Stomach (tissue), 8 donors: ENCODE measurements at regions not wholly inside any gene's neighbourhood (a gene's known extent, or its start where the extent isn't known, plus 50 kb on each side); places are given as distances from the start of the nearest gene placed in this dataset.
A peak's percentile ranks its signal among the peaks of the same experiment; 100 is the strongest.

ENCODE experiments used
- DNase-seq, 2 donors: peaks; one replicate each; pipeline versions ENCODE4 v3.0.0 to v3.0.0-alpha.2; 2013 to 2019
- H3K27ac ChIP-seq, 5 donors: fragments of 200-600 bp in 4 of 5; sonication (generic) in 4 of 5; one replicate each; pipeline ENCODE4 v1.5.1; 2013 to 2019; ENCODE audit warnings: mild to moderate bottlenecking in 1 of 5, moderate library complexity in 1 of 5
- H3K27me3 ChIP-seq, 3 donors: fragments of 200-600 bp; sonication (generic); one replicate each; pipeline ENCODE4 v1.5.1; 2017 to 2019; ENCODE audit warnings: mixed run types in 1 of 3
- H3K36me3 ChIP-seq, 4 donors: fragments of 200-600 bp; sonication (generic); 1 replicate in 3 of 4; 2 replicates in 1 of 4; pipeline ENCODE4 v1.5.1; 2016 to 2019
- H3K4me1 ChIP-seq, 4 donors: fragments of 200-600 bp; sonication (generic); one replicate each; pipeline ENCODE4 v1.5.1; 2016 to 2019
- H3K4me3 ChIP-seq, 4 donors: fragments of 200-600 bp; sonication (generic) in 3 of 4; one replicate each; pipeline ENCODE4 v1.5.1; 2016 to 2019; ENCODE audit warnings: mild to moderate bottlenecking in 1 of 4
- H3K9me3 ChIP-seq, 4 donors: fragments of 200-600 bp; sonication (generic); one replicate each; pipeline ENCODE4 v1.5.1; 2016 to 2019
- CTCF ChIP-seq, 7 experiments: fragments of 450-650 bp in 4 of 7; fragments of 200-600 bp in 3 of 7; sonication (generic) in 3 of 7; IDR thresholded peaks; one replicate each; pipeline ENCODE4 v1.5.1; 2016 to 2019; ENCODE audit warnings: antibody characterized with exemption in 7 of 7, control low read depth in 2 of 7, mild to moderate bottlenecking in 1 of 7
- EP300 ChIP-seq: sonication (generic); formaldehyde crosslinking; IDR thresholded peaks from one replicate; pipeline ENCODE4 v1.6.1; 2017; ENCODE audit warnings: antibody characterized with exemption
- POLR2A ChIP-seq, 4 donors: fragments of 450-650 bp; IDR thresholded peaks; one replicate each; pipeline ENCODE4 v1.6.1; 2016; ENCODE audit warnings: antibody characterized with exemption in 4 of 4, control low read depth in 2 of 4, mild to moderate bottlenecking in 1 of 4, moderate library complexity in 1 of 4
- POLR2AphosphoS5 ChIP-seq, 3 donors: sonication (generic); formaldehyde crosslinking; IDR thresholded peaks; one replicate each; pipeline ENCODE4 v1.6.1; 2016; ENCODE audit warnings: antibody characterized with exemption in 3 of 3
- WGBS, 5 donors: extraction: QIAGEN DNeasy Blood & Tissue Kit in 3 of 5; methylation state at CpG; one replicate each; pipeline versions ENCODE4 v1.1.5 to v1.1.7; 2013 to 2018; 5-methylcytosine and 5-hydroxymethylcytosine counted together
- intact Hi-C: fragments of 100-400 bp; cut with DNase I; formaldehyde crosslinking; loops from one replicate; pipeline ENCODE4 v1.15.1; 2023; ENCODE audit warnings: low total_unique reads
- donor health status: healthy with polysubstance abuse.
- donor health status: Bipolar disorder and iron deficiency.
- donor health status: healthy.

DNA sequence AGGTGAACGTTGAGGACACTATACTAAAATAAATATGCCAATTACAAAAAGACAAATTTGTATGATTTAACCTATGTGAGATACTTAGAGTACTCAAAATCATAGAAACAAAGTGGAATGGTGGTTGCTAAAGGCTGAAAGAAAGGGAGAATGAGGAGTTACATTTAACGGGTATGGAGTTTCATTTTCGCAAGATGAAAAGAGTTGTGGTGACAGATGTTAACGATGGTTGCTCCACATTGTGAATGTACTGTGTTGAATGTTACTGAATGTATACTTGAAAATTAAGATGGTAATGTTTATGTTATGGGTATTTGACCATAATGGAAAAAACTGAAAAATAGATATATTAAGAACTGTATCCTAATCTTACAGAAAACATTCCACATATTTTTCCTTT lies 51.3 kb upstream of the MOCS2 start:
- intact Hi-C loops: no loop called here
- peaks cover 0 to 19% (median 5%) of the 10 kb centered on the region in 4 donors for H3K4me1 ChIP-seq
- H3K4me3 ChIP-seq: no peak overlapping the region
- TF ChIP-seq POLR2A (IDR thresholded peaks at IDR 0.05) (no peak), POLR2AphosphoS5 (IDR thresholded peaks at IDR 0.05) (no peak), EP300 (no peak), CTCF (IDR thresholded peaks at IDR 0.05) (no peak)
- no peaks in the 10 kb centered on the region for H3K36me3 ChIP-seq
- WGBS, 5 donors: 64 to 79% (median 71%) methylated on average over 4 of the region's 4 CpGs
- no peak for DNase-seq
- H3K27ac ChIP-seq: no peak overlapping the region
- no peaks in the 10 kb centered on the region for H3K27me3 ChIP-seq
- no peaks in the 10 kb centered on the region for H3K9me3 ChIP-seq

GRCh38 chr5:53161876-53162275 lies 52.3 kb upstream of the MOCS2 start:
- intact Hi-C loops: no loop called here
- TF ChIP-seq CTCF (IDR thresholded peaks at IDR 0.05) (no peak), EP300 (no peak), POLR2AphosphoS5 (IDR thresholded peaks at IDR 0.05) (no peak), POLR2A (IDR thresholded peaks at IDR 0.05) (no peak)
- peaks cover 0 to 28% (median 10%) of the 10 kb centered on the region in 4 donors for H3K4me1 ChIP-seq
- no peaks in the 10 kb centered on the region for H3K36me3 ChIP-seq
- no peak for DNase-seq
- no peak overlapping the region for H3K27ac ChIP-seq
- WGBS, 5 donors: 67 to 85% (median 76%) methylated on average over 2 of the region's 2 CpGs
- H3K4me3 ChIP-seq: no peak overlapping the region
- H3K27me3 ChIP-seq: no peaks in the 10 kb centered on the region
- no peaks in the 10 kb centered on the region for H3K9me3 ChIP-seq

DNA sequence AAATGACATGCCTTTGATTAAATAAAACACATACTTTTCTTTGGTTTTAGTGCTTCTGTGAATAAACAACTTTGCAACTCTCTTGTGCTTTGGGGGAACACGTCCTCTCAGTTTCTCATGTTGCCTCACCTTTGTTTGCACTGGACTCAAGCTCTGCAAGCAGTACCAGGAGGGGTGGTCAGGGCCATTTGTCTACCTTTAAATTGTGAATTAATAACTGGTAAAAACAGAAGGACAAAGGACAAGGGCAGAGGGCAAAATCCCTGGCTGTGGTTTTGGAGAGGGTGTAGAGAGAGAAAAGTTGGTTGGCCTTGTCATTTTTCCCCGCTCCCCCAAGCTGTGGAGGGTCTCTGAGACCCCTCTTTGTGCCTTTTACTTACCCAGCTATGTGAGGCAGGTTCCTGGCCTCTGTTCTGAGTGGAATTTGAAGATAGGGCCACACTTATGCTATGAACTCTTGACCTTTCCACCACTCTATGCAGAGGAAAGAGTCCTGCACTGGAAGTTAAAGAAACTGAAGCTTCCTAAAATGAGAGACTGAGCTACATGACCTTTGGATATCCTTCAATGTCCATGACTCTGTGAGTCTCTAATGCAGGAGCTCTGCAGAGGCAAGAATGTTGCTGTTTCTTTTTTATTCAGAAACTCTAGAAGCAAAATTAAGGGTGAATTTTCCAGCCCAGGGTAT lies 55.1 kb upstream of the MOCS2 start:
- no peak overlapping the region for H3K27ac ChIP-seq
- no peaks in the 10 kb centered on the region for H3K27me3 ChIP-seq
- H3K4me3 ChIP-seq: no peak overlapping the region
- no peaks in the 10 kb centered on the region for H3K36me3 ChIP-seq
- DNase-seq: peak in 1 of 2 donors; percentile 33
- intact Hi-C loops: no loop called here
- H3K9me3 ChIP-seq: no peaks in the 10 kb centered on the region
- peaks cover 0 to 54% (median 20%) of the 10 kb centered on the region in 4 donors for H3K4me1 ChIP-seq
- no peak for TF ChIP-seq POLR2A (IDR thresholded peaks at IDR 0.05)
- TF ChIP-seq POLR2AphosphoS5 (IDR thresholded peaks at IDR 0.05): no peak
- TF ChIP-seq EP300: no peak
- no peak for TF ChIP-seq CTCF (IDR thresholded peaks at IDR 0.05)
- 51 to 63% (median 60%) methylated on average over 2 of the region's 2 CpGs for WGBS, 5 donors

- intact Hi-C loops: no loop called here
- no peak overlapping the region for H3K27ac ChIP-seq
- H3K9me3 ChIP-seq: no peaks in the 10 kb centered on the region
- no peaks in the 10 kb centered on the region for H3K27me3 ChIP-seq
- peak in 1 of 2 donors; percentile 60 for DNase-seq
- peaks cover 0 to 54% (median 20%) of the 10 kb centered on the region in 4 donors for H3K4me1 ChIP-seq
- no peak overlapping the region for H3K4me3 ChIP-seq
- H3K36me3 ChIP-seq: no peaks in the 10 kb centered on the region
- TF ChIP-seq CTCF (IDR thresholded peaks at IDR 0.05): no peak
- TF ChIP-seq POLR2A (IDR thresholded peaks at IDR 0.05): no peak
- no peak for TF ChIP-seq POLR2AphosphoS5 (IDR thresholded peaks at IDR 0.05)
- TF ChIP-seq EP300: no peak
- WGBS, 5 donors: 64 to 83% (median 78%) methylated on average over 5 of the region's 5 CpGs
These were observed 56.0 kb upstream of the MOCS2 start for GRCh38 chr5:53165431-53166182.
